Loucy (cell line): ENCODE measurements at regions not wholly inside any gene's neighbourhood (a gene's known extent, or its start where the extent isn't known, plus 50 kb on each side); places are given as distances from the start of the nearest gene placed in this dataset.
A peak's percentile ranks its signal among the peaks of the same experiment; 100 is the strongest.

ENCODE experiments used
- H2AFZ ChIP-seq: fragments of 200-600 bp; sonication (generic); 2 replicates; pipeline ENCODE4 v1.6.0; 2016; ENCODE audit warnings: antibody characterized with exemption, mild to moderate bottlenecking, low read length, moderate library complexity
- H3F3A ChIP-seq: fragments of 200-600 bp; 2 replicates; pipeline ENCODE4 v1.6.0; 2016; ENCODE audit warnings: antibody characterized with exemption, low read depth, mild to moderate bottlenecking
- H3K27me3 ChIP-seq: fragments of 200-600 bp; sonication (generic); 2 replicates; pipeline ENCODE4 v1.6.1; 2014; ENCODE audit warnings: low read length, mild to moderate bottlenecking; ENCODE audit not compliant: insufficient read depth, poor library complexity, severe bottlenecking
- H3K36me3 ChIP-seq: fragments of 200-600 bp; sonication (generic); 2 replicates; pipeline ENCODE4 v1.6.1; 2016; ENCODE audit warnings: low read length; ENCODE audit not compliant: insufficient read depth
- H3K4me1 ChIP-seq: fragments of 200-600 bp; sonication (generic); 2 replicates; pipeline ENCODE4 v1.5.1; 2014; ENCODE audit warnings: low read length, mild to moderate bottlenecking; ENCODE audit not compliant: insufficient read depth, poor library complexity, severe bottlenecking
- H3K4me2 ChIP-seq: fragments of 200-600 bp; sonication (generic); 2 replicates; pipeline ENCODE4 v1.6.0; 2014; ENCODE audit warnings: antibody characterized with exemption, low read length, low read depth, mild to moderate bottlenecking; ENCODE audit not compliant: poor library complexity, severe bottlenecking
- H3K4me3 ChIP-seq: fragments of 200-600 bp; sonication (generic); 2 replicates; pipeline ENCODE4 v1.5.1; 2014; ENCODE audit warnings: low read length, mild to moderate bottlenecking, mixed read lengths; ENCODE audit not compliant: poor library complexity, severe bottlenecking
- H3K79me2 ChIP-seq: fragments of 200-600 bp; sonication (generic); 2 replicates; pipeline ENCODE4 v1.6.1; 2014; ENCODE audit warnings: low read length; ENCODE audit not compliant: insufficient read depth
- H3K9ac ChIP-seq: fragments of 200-600 bp; sonication (generic); 2 replicates; pipeline ENCODE4 v1.6.0; 2014; ENCODE audit warnings: mild to moderate bottlenecking, low read depth, low read length, moderate library complexity; ENCODE audit not compliant: poor library complexity, severe bottlenecking
- H3K9me2 ChIP-seq: fragments of 200-600 bp; sonication (generic); replicated peaks from 2 replicates; pipeline ENCODE4 v1.6.1; 2016; ENCODE audit warnings: low read depth, low read length, mixed read lengths
- H3K9me3 ChIP-seq: fragments of 200-600 bp; sonication (generic); 2 replicates; pipeline ENCODE4 v1.6.1; 2014; ENCODE audit warnings: mild to moderate bottlenecking, antibody characterized with exemption, low read length, low read depth; ENCODE audit not compliant: insufficient read depth
- H4K20me1 ChIP-seq: fragments of 200-600 bp; sonication (generic); 2 replicates; pipeline ENCODE4 v1.6.0; 2014; ENCODE audit warnings: antibody characterized with exemption, low read length, mild to moderate bottlenecking; ENCODE audit not compliant: insufficient read depth, poor library complexity, severe bottlenecking
- CTCF ChIP-seq: fragments of 200-600 bp; sonication (generic); conservative IDR thresholded peaks from 2 replicates; pipeline ENCODE4 v1.5.1; 2014; ENCODE audit warnings: mild to moderate bottlenecking, antibody characterized with exemption, low read length
- EZH2phosphoT487 ChIP-seq: fragments of 200-600 bp; IDR thresholded peaks from 2 replicates; pipeline ENCODE4 v1.6.1; 2018; ENCODE audit warnings: antibody characterized with exemption, mild to moderate bottlenecking, moderate library complexity, borderline replicate concordance

GRCh38 chr5:117892360-117892759 is 1096.0 kb downstream of the DTWD2 start:
- no peaks in the 10 kb centered on the region for H3F3A ChIP-seq
- no peaks in the 10 kb centered on the region for H4K20me1 ChIP-seq
- no peaks in the 10 kb centered on the region for H3K9me3 ChIP-seq
- H3K36me3 ChIP-seq = no peaks in the 10 kb centered on the region
- no peak overlapping the region for H2AFZ ChIP-seq
- H3K79me2 ChIP-seq = no peaks in the 10 kb centered on the region
- TF ChIP-seq EZH2phosphoT487 = no peak
- TF ChIP-seq CTCF = no peak
- H3K4me2 ChIP-seq = no peak overlapping the region
- H3K27me3 ChIP-seq = no peaks in the 10 kb centered on the region
- H3K9me2 ChIP-seq = no peaks in the 10 kb centered on the region
- no peak overlapping the region for H3K4me3 ChIP-seq
- peaks cover 28% of the 10 kb centered on the region for H3K4me1 ChIP-seq
- no peak overlapping the region for H3K9ac ChIP-seq

- H3K9me2 ChIP-seq = no peaks in the 10 kb centered on the region
- no peaks in the 10 kb centered on the region for H3K9me3 ChIP-seq
- no peaks in the 10 kb centered on the region for H3K36me3 ChIP-seq
- H3K27me3 ChIP-seq = no peaks in the 10 kb centered on the region
- no peaks in the 10 kb centered on the region for H3K79me2 ChIP-seq
- TF ChIP-seq CTCF = no peak
- TF ChIP-seq EZH2phosphoT487 = no peak
- H3K4me1 ChIP-seq = peaks cover 25% of the 10 kb centered on the region
- peak overlapping the region; percentile 60 for H3K9ac ChIP-seq
- no peak overlapping the region for H3K4me3 ChIP-seq
- H3K4me2 ChIP-seq = peak overlapping the region; percentile 40
- H4K20me1 ChIP-seq = no peaks in the 10 kb centered on the region
- no peak overlapping the region for H2AFZ ChIP-seq
- H3F3A ChIP-seq = no peaks in the 10 kb centered on the region
Observed at GRCh38 chr5:117889596-117889995, 1098.8 kb downstream of the DTWD2 start.

GRCh38 chr5:117888688-117889087 is 1099.7 kb downstream of the DTWD2 start:
- Histone ChIP-seq H3K27me3 (no peaks in the 10 kb centered on the region), H3K4me1 (peaks cover 25% of the 10 kb centered on the region), H3K36me3 (no peaks in the 10 kb centered on the region), H3F3A (no peaks in the 10 kb centered on the region), H2AFZ (no peak overlapping the region), H3K9me3 (no peaks in the 10 kb centered on the region), H3K9me2 (no peaks in the 10 kb centered on the region), H3K79me2 (no peaks in the 10 kb centered on the region), H3K9ac (peak overlapping the region; percentile 60), H3K4me2 (peak overlapping the region; percentile 33), H4K20me1 (no peaks in the 10 kb centered on the region), H3K4me3 (peak overlapping the region; percentile 16)
- TF ChIP-seq CTCF (no peak), EZH2phosphoT487 (no peak)
